Nephron progenitor cell (in vitro differentiated cells): ENCODE measurements at regions not wholly inside any gene's neighbourhood (a gene's known extent, or its start where the extent isn't known, plus 50 kb on each side); places are given as distances from the start of the nearest gene placed in this dataset.

Experiments
- DNase-seq: peaks from one replicate; pipeline ENCODE4 v3.0.0; 2021
- H3K27ac Mint-ChIP-seq: 2 replicates; pipeline ENCODE4 v1.8.0; 2021; ENCODE audit warnings: mild to moderate bottlenecking, moderate library complexity, mixed read lengths
- H3K27me3 Mint-ChIP-seq: 2 replicates; pipeline ENCODE4 v1.8.0; 2021; ENCODE audit warnings: mild to moderate bottlenecking, low read depth, mixed read lengths; ENCODE audit not compliant: poor library complexity
- H3K36me3 Mint-ChIP-seq: 2 replicates; pipeline ENCODE4 v1.8.0; 2021; ENCODE audit warnings: low read depth, mixed read lengths
- H3K4me1 Mint-ChIP-seq: 2 replicates; pipeline ENCODE4 v1.8.0; 2021; ENCODE audit warnings: mixed read lengths
- H3K4me3 Mint-ChIP-seq: 2 replicates; pipeline ENCODE4 v1.8.0; 2021; ENCODE audit warnings: mild to moderate bottlenecking, moderate library complexity, mixed read lengths
- H3K9me3 Mint-ChIP-seq: 2 replicates; pipeline ENCODE4 v1.8.0; 2021; ENCODE audit warnings: mild to moderate bottlenecking, moderate library complexity, mixed read lengths
- CTCF ChIP-seq: fragments of 200-600 bp; sonication (generic); IDR thresholded peaks from 2 replicates; pipeline ENCODE4 v1.5.0; 2021; ENCODE audit warnings: antibody characterized with exemption

- H3K36me3 Mint-ChIP-seq = no peaks in the 10 kb centered on the region
- H3K27ac Mint-ChIP-seq = no peak overlapping the region
- H3K27me3 Mint-ChIP-seq = no peaks in the 10 kb centered on the region
- DNase-seq = no peak
- no peak for TF ChIP-seq CTCF
- H3K4me1 Mint-ChIP-seq = no peaks in the 10 kb centered on the region
- no peak overlapping the region for H3K4me3 Mint-ChIP-seq
- no peaks in the 10 kb centered on the region for H3K9me3 Mint-ChIP-seq
These were observed 669.4 kb downstream of the CPS1 start for GRCh38 chr2:211225784-211226183.

DNA sequence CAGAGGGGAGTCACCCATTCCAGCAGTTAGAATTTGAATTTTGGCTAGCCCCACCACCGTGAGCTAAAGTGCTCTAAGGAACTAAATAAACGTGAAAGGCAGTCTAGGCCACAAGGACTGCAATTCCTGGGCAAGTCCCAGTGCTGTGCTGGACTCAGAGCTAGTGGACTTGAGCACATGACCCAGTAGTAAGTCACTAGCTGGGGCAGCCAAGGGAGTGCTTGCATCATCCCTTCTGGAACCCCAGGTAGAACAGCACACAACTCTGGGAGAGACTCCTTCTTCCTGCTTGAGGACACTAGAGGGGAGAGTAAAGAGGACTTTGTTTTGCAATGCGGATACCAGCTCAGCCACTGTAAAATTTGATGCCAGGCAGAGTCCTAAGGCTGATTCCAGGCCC is 672.2 kb downstream of the CPS1 start:
- no peak for TF ChIP-seq CTCF
- no peak overlapping the region for H3K27ac Mint-ChIP-seq
- no peaks in the 10 kb centered on the region for H3K4me1 Mint-ChIP-seq
- H3K27me3 Mint-ChIP-seq = peaks cover 3% of the 10 kb centered on the region
- no peaks in the 10 kb centered on the region for H3K9me3 Mint-ChIP-seq
- no peaks in the 10 kb centered on the region for H3K36me3 Mint-ChIP-seq
- no peak overlapping the region for H3K4me3 Mint-ChIP-seq
- DNase-seq = no peak

DNA sequence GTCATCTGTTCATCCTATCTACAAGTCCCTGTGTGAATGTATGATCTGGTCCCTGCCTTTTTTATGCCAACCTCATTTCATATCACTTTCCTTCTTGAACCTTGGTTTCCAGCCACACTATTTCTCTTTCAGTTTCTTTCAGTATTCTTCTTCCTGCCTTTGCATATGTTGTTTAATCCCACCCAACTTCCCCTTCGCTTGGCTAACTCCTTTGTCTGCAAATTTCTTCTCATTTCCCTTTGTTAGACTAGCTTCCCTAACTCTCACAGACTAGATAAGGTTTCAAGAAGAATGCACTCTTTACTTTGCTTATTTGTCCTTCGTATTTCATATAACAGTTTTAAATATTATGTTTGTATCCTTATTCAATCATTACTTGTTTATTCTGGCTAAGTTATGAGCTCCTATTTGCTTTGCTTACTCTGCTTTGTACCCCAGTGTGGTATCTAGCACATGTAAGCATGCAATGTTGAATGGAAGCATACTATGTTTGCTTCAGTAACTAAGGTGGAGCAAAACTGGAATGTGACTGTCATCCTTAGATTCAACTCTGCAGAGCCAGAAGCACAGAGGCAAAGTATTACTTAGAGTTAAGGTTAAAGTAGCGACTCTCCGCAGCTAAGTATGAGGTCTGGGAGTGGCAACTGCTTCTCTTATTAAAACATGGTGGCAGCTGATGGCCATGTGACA is 681.3 kb downstream of the CPS1 start:
- H3K4me1 Mint-ChIP-seq = no peaks in the 10 kb centered on the region
- H3K4me3 Mint-ChIP-seq = no peak overlapping the region
- no peak for DNase-seq
- peaks cover 2% of the 10 kb centered on the region for H3K27me3 Mint-ChIP-seq
- TF ChIP-seq CTCF = no peak
- H3K36me3 Mint-ChIP-seq = no peaks in the 10 kb centered on the region
- H3K27ac Mint-ChIP-seq = no peak overlapping the region
- H3K9me3 Mint-ChIP-seq = no peaks in the 10 kb centered on the region

DNA sequence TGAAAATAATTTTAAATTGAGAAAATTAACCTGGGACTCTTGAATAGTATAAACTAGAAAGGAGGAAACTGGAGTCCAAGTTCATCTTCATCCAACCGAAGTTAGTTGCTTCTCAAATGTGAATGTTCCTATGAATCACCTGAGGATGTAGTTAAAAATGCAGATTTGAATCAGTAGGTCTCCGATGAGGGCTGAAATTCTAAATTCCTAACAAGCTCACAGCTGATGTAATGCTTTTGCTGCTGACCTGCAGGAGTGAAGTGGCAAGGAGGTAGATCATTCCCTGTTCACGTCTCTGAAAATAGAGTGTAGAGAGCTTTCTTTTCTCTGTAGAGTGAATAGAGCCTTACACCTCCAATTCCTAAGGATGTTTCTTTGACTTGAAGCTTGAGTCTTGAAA is 685.5 kb downstream of the CPS1 start:
- no peak for TF ChIP-seq CTCF
- H3K4me3 Mint-ChIP-seq = no peak overlapping the region
- no peaks in the 10 kb centered on the region for H3K9me3 Mint-ChIP-seq
- DNase-seq = no peak
- no peaks in the 10 kb centered on the region for H3K36me3 Mint-ChIP-seq
- H3K4me1 Mint-ChIP-seq = no peaks in the 10 kb centered on the region
- H3K27ac Mint-ChIP-seq = no peak overlapping the region
- H3K27me3 Mint-ChIP-seq = peaks cover 3% of the 10 kb centered on the region

DNA sequence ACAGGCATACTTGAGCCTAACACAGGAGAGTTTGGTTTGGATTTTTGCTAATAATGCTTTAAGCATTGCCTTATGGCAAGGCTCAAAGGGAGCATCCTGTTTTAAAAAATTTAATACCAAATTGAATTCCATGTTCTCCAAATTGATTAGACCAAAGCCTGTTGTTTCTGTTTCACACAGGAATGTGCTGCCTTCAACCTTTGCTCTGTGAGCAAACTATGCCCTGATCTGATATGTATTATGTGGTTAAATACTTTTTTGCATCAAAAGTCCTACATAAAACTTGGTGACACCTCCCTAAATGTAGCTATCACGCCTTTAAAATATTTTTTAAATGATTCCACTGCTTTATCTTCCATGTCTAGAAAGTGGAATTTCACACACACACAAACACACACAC is 691.4 kb downstream of the CPS1 start:
- Mint-ChIP-seq H3K27ac (no peak overlapping the region), H3K27me3 (peaks cover 3% of the 10 kb centered on the region), H3K4me1 (peaks cover 4% of the 10 kb centered on the region), H3K36me3 (no peaks in the 10 kb centered on the region), H3K4me3 (no peak overlapping the region), H3K9me3 (no peaks in the 10 kb centered on the region)
- TF ChIP-seq CTCF = no peak
- no peak for DNase-seq

DNA sequence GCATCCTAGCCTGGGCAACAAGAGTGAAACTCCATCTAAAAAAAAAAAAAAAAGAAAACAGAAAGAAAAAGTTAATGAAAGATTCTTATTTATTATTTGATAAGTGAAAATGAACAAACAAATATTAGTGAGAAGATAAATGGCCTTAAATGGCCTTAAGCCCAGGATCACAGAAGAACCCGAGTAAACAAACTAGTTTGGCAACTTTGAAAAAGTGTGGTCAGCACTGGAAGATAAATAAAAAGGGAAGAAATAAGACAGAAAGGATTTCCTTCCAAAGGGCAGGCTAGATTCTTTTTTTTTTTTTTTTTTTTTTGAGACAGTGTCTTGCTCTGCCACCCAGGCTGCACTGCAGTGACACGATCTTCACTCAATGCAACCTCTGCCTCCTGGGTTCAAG is 692.4 kb downstream of the CPS1 start:
- Mint-ChIP-seq H3K27me3 (peaks cover 3% of the 10 kb centered on the region), H3K4me3 (no peak overlapping the region), H3K9me3 (no peaks in the 10 kb centered on the region), H3K4me1 (peaks cover 4% of the 10 kb centered on the region), H3K36me3 (no peaks in the 10 kb centered on the region), H3K27ac (no peak overlapping the region)
- TF ChIP-seq CTCF = no peak
- no peak for DNase-seq
